Prostate gland (tissue), 2 donors: ENCODE measurements at regions not wholly inside any gene's neighbourhood (a gene's known extent, or its start where the extent isn't known, plus 50 kb on each side); places are given as distances from the start of the nearest gene placed in this dataset.

ENCODE experiments used
- DNase-seq: peaks from one replicate; pipeline ENCODE4 v3.0.0-alpha.2; 2019; ENCODE audit warnings: low spot score
- H3K27ac ChIP-seq, 2 donors: fragments of 200-600 bp; sonication (generic); 2 replicates each; pipeline ENCODE4 v1.5.1; 2017 to 2019
- H3K27me3 ChIP-seq: fragments of 200-600 bp; sonication (generic); replicated peaks from 2 replicates; pipeline ENCODE4 v1.5.1; 2019; ENCODE audit not compliant: insufficient read depth
- H3K36me3 ChIP-seq, 2 donors: fragments of 200-600 bp; sonication (generic); 1 replicate in 1 of 2; 2 replicates in 1 of 2; pipeline versions ENCODE4 v1.5.1 to v1.8.1; 2017 to 2019
- H3K4me1 ChIP-seq: fragments of 200-600 bp; sonication (generic); replicated peaks from 2 replicates; pipeline ENCODE4 v1.5.1; 2019
- H3K4me3 ChIP-seq, 2 donors: fragments of 200-600 bp; sonication (generic); 2 replicates each; pipeline ENCODE4 v1.5.1; 2017 to 2019
- H3K9me3 ChIP-seq: fragments of 200-600 bp; sonication (generic); 2 replicates; pipeline ENCODE4 v1.5.1; 2017
- CTCF ChIP-seq, 4 experiments: fragments of 200-600 bp in 2 of 4; fragments of 450-650 bp in 2 of 4; sonication (generic) in 2 of 4; IDR thresholded peaks; 1 replicate in 3 of 4; 2 replicates in 1 of 4; pipeline ENCODE4 v1.5.1; 2016 to 2019; ENCODE audit warnings: antibody characterized with exemption in 4 of 4, mild to moderate bottlenecking in 2 of 4, moderate library complexity in 2 of 4
- POLR2A ChIP-seq: fragments of 450-650 bp; IDR thresholded peaks from one replicate; pipeline ENCODE4 v1.6.1; 2016; ENCODE audit warnings: antibody characterized with exemption, mild to moderate bottlenecking
- POLR2AphosphoS5 ChIP-seq: sonication (generic); formaldehyde crosslinking; IDR thresholded peaks from one replicate; pipeline ENCODE4 v1.6.1; 2017; ENCODE audit warnings: antibody characterized with exemption
- WGBS: methylation state at CpG from one replicate; pipeline ENCODE4 v1.1.5; 2018; 5-methylcytosine and 5-hydroxymethylcytosine counted together
- intact Hi-C: fragments of 100-400 bp; cut with DNase I; formaldehyde crosslinking; loops from one replicate; pipeline ENCODE4 v1.14.2; 2022

GRCh38 chr5:155587458-155587857, 573.9 kb downstream of the KIF4B start:
- Histone ChIP-seq H3K4me1 (no peaks in the 10 kb centered on the region), H3K27me3 (no peaks in the 10 kb centered on the region), H3K9me3 (no peaks in the 10 kb centered on the region), H3K27ac (no peak overlapping the region), H3K4me3 (no peak overlapping the region), H3K36me3 (no peaks in the 10 kb centered on the region)
- intact Hi-C loops, result no loop called here
- TF ChIP-seq POLR2AphosphoS5, result no peak
- no peak for TF ChIP-seq POLR2A
- TF ChIP-seq CTCF (IDR thresholded peaks at IDR 0.05), result no peak
- WGBS, result 14% methylated on average over 1 of the region's 1 CpG
- DNase-seq, result no peak

GRCh38 chr5:155591273-155591672, 577.7 kb downstream of the KIF4B start:
- intact Hi-C loops, result no loop called here
- no peak for TF ChIP-seq CTCF (IDR thresholded peaks at IDR 0.05)
- TF ChIP-seq POLR2AphosphoS5, result no peak
- 91% methylated on average over 4 of the region's 4 CpGs for WGBS
- no peaks in the 10 kb centered on the region for H3K36me3 ChIP-seq
- no peaks in the 10 kb centered on the region for H3K9me3 ChIP-seq
- no peak overlapping the region for H3K4me3 ChIP-seq
- H3K27me3 ChIP-seq, result no peaks in the 10 kb centered on the region
- H3K4me1 ChIP-seq, result no peaks in the 10 kb centered on the region
- DNase-seq, result no peak
- H3K27ac ChIP-seq, result no peak overlapping the region

GRCh38 chr5:155594270-155594669, 580.7 kb downstream of the KIF4B start:
- 43% methylated on average over 1 of the region's 1 CpG for WGBS
- Histone ChIP-seq H3K27ac (no peak overlapping the region), H3K4me3 (no peak overlapping the region), H3K36me3 (no peaks in the 10 kb centered on the region), H3K4me1 (no peaks in the 10 kb centered on the region), H3K9me3 (no peaks in the 10 kb centered on the region), H3K27me3 (no peaks in the 10 kb centered on the region)
- no peak for DNase-seq
- TF ChIP-seq POLR2AphosphoS5 (no peak), POLR2A (no peak), CTCF (IDR thresholded peaks at IDR 0.05) (no peak)
- intact Hi-C loops, result no loop called here

GRCh38 chr5:155595791-155596190, 582.2 kb downstream of the KIF4B start:
- TF ChIP-seq POLR2A (no peak), CTCF (IDR thresholded peaks at IDR 0.05) (no peak), POLR2AphosphoS5 (no peak)
- no peak overlapping the region for H3K27ac ChIP-seq
- intact Hi-C loops, result no loop called here
- no peaks in the 10 kb centered on the region for H3K36me3 ChIP-seq
- DNase-seq, result no peak
- no peak overlapping the region for H3K4me3 ChIP-seq
- WGBS, result 82% methylated on average over 2 of the region's 2 CpGs
- no peaks in the 10 kb centered on the region for H3K9me3 ChIP-seq
- no peaks in the 10 kb centered on the region for H3K27me3 ChIP-seq
- H3K4me1 ChIP-seq, result no peaks in the 10 kb centered on the region

- Histone ChIP-seq H3K9me3 (no peaks in the 10 kb centered on the region), H3K4me1 (no peaks in the 10 kb centered on the region), H3K36me3 (no peaks in the 10 kb centered on the region), H3K27me3 (no peaks in the 10 kb centered on the region), H3K27ac (no peak overlapping the region), H3K4me3 (no peak overlapping the region)
- 89% methylated on average over 4 of the region's 4 CpGs for WGBS
- no peak for DNase-seq
- intact Hi-C loops, result no loop called here
- TF ChIP-seq POLR2A, result no peak
- no peak for TF ChIP-seq POLR2AphosphoS5
- TF ChIP-seq CTCF (IDR thresholded peaks at IDR 0.05), result no peak
Observed at GRCh38 chr5:155598552-155598951, 585.0 kb downstream of the KIF4B start.
